Esophagus mucosa (tissue), 1 donor: ENCODE measurements at regions not wholly inside any gene's neighbourhood (a gene's known extent, or its start where the extent isn't known, plus 50 kb on each side); places are given as distances from the start of the nearest gene placed in this dataset.
A peak's percentile ranks its signal among the peaks of the same experiment; 100 is the strongest.

Experiments
- ATAC-seq: fragments of 200-7000 bp; cut with Tn5 transposase; one replicate; pipeline ENCODE4 v1.9.1; 2020
- donor health status: DM: yes; HTN: yes; CAD: no.

DNA sequence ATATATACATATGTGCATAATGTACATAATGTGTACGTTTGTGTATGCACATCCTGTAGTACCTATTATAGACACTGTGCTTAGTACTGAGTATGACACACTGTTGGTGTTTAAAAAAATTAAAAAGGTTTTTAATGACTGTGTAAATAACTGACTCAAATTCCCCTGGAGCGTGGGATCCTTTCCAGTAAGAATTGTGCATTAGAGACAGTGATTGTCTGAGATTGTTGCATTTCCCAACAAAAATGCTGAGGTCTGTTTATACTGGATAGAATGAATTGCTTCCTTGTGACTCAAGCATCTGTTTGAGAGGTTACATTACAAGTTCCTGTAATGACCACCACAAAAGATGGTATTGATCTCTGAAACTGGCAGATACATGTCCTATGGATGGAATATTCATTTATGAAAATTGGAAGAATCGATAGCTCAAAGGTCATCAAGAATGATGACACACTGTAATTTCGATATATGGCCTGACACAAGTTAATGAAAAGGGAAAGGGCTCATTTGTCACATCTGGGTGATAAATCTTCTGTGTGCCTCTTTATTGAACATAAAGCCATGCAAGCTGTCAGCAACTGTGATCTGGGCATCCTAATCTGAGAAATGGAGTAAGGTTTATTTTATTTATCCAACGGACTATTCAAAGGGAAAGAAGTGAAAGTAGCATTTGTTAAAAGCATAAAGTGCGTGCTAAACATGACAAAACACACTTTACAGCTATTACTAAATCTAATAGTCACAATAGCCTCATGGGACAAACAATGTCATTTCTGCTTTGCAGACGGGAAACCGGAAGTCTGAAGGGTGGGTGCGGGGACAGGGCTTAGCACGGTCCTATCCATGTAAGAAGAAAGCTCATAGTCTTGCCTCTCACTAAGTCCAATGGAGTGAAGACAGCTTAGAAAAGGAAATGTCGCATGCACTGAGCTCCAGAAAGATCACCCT is 228.8 kb downstream of the CDH11 start:
- ATAC-seq = peak; percentile 84

DNA sequence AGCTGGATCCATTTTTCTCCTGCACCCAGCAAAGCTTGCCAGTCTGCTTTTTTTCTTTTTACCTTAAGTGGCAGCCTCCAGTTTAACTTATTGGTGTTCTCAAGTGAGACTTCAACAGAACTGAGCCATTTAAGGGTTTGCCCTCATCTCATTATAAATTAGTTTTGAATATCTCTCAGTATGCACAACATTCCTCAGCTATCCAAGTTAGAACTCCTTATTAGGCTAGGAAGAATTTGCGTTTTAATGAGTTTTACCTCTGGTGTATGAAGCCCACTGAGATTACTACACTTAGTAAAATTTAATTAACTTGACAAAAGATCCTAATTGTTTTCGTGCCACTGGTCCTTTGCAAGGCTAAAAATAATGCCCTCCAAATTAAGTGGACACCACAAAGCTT is 232.4 kb downstream of the CDH11 start:
- no peak for ATAC-seq

DNA sequence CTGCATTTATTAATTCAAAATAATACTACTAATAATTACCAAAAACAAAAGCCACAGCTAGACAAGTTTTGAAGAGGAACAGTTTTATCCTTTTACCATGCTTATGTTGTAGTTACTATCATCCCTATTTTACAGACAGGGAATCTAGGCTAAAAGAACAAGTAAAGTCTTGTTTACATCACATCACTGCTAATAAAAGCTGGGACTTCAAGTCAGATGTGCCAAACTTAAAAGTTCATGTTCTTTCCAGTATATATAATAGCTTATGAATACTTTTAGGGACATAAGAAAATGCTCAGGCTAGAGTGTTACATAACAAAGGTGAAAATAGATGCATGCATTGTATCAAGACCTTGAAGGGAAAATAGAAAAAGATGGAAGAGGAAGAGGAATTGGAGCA is 234.2 kb downstream of the CDH11 start:
- ATAC-seq = no peak

DNA sequence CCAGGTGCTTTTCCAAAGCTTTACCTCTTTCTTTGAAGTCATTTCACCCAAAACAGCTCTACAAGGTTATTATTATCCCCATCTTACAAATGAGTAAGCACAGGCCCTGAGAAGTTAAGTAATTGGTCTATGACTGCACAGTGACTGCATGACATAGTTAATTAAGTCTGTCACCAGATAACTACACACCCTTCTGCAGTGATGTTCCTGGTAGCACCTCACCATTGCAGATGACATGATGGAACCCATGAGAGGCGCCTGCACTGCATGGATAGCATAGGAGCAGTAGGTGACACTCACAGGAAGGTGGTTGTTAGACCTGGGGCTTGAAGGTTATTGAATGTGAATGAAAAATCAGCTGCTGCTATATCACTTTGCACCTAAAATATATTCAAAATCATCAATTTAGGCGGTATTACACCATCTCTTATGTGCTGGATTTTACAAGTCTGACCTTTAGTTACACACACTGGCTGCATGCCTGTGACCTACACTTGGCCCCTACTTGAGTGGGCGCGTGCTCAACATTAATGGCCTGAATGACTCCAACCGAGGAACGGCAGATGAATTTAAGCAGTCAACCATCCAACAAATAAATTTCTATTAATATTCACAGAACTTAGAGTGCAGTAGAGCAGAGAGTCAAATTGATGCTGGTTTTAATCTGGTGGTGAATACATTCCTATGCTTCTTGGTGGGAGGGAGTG is 239.6 kb downstream of the CDH11 start:
- no peak for ATAC-seq

DNA sequence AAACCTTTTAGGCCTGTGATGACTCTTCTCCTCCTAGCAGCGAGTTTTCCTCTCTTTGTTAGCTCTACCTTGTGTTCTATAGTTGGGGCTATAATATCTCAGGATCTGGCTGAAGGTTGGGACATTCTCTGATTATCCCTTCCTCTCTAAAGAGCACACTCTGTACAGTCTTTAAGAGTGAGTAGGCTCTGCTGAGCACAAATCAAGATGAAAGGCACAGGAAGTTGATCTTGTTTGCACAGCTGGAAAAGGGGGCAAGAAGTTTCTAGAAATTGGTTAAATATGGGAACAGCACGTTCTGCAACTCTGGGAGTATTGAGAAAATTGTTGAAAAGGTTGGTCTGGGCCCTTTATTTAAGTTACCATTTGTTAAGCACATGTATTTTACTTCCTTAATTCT is 240.9 kb downstream of the CDH11 start:
- ATAC-seq = no peak

DNA sequence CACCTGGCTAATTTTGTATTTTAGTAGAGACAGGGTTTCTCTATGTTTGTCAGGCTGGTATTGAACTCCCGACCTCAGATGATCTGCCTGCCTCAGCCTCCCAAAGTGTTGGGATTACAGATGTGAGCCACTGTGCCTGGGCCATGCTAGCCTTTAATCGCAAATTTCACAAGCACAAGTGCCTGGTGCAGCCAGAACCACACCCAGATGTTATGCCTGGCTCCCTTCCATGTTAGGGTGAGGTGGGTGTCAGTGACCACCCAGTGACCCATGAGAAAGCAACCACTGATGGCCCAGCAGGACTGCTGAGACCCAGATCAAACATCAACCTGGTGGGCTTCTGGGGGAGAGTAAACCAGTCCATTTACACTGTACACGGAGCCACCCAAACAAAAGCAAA is 241.9 kb downstream of the CDH11 start:
- ATAC-seq = no peak

DNA sequence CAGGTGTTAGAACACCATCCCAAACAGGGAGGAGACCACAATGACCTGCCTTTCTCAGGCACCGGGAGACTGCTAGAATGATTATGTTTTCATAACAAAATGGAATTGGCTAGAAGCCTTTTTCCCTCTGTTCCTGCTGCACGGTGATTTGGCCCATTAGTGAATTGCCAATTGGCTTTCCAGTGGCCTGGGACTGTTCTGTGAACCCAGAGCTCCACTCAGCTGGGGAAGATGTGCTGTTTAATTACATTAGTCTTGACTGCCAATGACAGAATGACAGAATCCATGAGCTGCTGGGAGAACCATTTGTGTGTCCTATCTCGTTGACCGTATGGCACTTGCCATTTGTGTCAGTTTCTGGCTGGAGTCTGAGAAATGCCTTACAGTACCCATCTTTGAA is 242.9 kb downstream of the CDH11 start:
- ATAC-seq = no peak

DNA sequence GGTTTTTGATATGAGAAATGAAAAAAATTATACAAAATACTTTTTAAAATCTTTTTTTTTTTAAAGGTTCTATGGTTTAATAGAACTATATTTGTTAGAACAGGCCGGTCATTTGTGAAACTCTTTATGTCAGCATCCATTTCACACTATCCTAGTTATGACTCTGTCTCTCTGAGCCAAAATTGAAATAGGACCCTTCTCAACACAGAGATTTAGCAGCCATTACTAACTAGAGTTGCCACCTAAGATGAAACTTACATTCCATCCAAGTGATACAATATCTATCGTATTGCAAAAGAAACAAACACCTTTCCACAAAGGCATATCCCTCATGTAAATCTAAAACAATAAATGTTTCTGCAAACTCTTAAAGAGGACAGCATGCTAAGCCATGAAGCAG is 249.8 kb downstream of the CDH11 start:
- no peak for ATAC-seq

DNA sequence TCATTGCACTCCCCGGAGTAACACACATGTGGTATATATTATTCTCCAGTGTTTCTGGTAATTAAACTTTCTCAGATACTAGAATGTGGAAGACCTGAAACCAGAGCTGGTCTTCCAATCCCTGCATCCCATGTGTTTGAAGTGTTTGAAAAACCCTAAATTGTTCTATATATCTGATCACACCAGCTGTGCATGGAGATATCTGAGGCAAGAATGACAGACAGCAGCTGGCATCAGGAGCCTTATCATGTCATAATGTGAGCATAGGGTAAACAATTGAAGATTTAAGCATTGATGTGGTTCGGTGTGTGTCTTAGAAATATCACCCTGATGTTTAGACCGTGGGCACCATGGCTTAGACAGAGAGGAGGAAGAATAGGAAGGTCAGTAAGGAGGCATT is 251.0 kb downstream of the CDH11 start:
- no peak for ATAC-seq

DNA sequence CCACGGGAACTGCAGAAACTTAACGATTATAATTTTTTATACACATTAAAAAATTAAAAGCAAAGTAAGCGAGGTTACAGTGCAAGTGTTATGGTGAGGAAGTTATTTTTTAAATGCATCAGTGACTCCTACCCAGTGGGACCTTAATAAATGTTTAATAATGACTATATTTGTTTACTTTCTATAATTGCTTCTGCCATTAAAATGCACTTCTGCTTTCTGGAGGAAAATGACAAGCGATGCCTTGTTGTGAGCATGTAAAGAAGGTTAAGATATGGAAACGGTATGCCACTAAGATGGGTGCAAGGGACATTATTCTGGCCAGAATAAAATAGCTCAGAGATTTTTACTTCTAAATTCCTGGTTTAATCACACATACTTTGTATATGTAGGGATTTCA is 252.1 kb downstream of the CDH11 start:
- ATAC-seq = no peak

DNA sequence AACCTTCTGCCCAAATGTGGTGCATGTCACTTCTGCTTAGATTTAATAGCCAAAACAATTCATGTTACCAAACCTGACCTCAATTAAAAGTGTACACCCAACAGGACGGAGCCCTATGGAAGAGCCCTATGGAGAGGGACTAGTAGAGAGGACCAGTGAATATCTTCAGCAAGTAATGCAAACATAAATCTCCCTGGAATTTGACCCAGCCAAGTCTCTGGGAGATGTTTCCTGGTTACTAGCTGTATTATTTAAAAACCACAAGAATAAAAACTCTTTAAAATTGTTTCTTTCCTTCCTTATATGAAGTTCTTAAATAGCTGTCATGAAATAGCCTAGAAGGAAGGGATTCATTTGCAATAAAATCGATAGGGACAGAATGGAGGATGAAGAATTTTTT is 255.8 kb downstream of the CDH11 start:
- no peak for ATAC-seq

DNA sequence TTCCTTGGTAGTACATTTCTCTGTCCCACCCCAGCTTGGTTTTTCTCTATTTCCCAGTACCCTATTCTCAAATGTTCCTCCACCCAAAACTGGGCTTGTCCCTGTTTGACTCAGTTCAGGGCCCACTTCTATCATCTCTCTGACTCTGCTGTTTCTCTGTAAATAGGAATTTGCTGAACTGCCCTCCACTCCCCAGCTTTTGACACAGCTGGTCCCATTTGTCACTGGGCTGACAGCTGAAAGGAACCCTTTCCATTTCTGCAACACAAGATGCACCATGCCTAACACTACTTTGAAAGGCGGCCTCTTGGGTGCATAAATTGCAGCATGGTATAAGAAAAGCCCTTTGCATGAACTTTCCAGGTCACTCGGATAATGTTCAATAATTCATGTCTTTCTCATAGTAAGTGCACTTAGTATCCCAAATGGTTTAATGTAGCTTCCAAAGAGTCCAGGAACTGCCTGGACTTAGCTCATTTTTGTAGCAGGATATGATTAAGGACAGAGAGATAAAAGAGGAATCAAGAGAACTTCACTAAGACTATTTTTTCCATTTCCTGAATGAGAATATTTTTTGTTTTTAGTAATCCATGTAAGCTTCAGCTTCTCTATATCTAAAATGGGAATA is 256.7 kb downstream of the CDH11 start:
- ATAC-seq = no peak

DNA sequence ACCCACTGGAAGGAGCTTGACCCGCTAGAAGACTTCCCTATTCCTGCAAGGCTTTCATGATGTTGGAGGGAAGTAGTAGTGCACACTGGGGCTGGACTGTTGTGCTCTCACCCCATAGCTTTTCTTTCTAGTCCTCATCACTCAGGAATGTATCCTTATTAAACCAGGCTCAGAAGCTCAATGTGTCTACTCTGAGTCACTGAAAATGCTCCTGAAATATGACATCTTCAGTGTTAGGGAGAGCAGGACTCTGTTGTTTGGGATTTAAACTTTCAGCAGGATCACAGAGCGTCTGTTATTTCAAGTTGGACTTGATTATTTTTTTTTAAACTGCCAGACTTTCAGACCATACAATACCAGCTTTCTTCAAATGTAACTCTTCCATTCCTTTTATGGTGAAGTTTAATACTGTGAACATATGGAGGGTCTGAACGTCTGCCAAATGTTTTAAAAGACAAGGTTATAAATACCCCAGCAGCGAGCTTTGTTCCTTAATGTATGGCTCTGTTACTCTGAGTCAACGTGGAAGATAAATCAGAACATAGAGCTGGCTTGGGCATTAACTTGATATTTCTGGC is 257.5 kb downstream of the CDH11 start:
- ATAC-seq = peak; percentile 58

DNA sequence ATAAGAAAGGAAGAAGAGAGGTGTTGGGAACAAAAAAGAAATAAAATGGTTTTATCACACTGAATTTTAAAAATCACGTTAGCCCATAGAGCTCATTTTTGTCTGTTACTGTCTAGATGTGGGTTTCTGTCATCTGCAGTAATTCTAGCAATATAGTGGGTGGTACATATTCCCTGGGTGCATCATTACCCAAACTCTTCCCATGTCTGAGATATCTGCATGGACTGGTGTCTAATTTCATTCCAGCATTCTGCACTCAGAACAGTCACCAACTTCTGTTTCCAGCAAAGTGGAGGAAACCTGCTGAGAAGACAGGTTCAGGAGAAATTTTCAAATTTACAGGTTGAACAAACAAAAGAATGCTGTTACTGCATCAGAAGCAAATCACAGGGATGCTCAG is 263.8 kb downstream of the CDH11 start:
- no peak for ATAC-seq

DNA sequence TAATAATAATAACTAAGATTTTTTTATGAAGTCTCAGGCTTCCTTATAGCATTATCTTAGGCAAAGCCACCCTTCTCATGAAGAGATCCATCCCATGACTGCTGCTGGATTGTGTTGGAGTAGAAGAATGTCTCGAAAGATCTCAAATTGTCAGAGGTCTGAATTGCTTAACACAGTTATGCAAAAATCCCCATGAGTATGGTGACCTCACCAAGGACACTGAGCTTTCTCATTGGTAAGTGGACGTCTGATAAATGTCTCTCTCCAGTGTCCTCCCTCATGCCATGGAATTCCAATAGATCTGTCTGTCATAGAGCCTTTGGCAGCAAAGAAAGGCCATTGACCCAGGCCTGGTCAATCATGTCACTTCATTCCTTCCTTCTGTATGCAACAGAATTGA is 264.5 kb downstream of the CDH11 start:
- ATAC-seq = no peak

DNA sequence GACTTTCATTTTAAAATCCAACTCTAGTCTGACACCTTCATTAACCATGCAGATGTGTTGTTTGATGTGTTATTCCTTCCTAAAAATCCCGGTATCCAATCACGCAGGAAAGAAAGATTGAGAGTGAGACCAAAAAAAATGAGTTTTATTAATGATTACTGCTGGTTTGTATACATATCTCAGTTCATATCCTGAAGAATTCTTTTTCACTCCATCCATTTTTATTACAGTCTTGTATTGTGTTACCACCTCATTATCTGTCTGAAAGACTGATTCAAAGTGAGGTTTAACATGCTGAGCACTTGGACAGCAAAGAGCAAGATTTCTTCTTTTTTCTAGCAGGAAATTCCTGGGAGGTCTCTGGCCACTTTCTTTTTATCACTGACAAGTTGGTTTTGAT is 268.3 kb downstream of the CDH11 start:
- no peak for ATAC-seq

DNA sequence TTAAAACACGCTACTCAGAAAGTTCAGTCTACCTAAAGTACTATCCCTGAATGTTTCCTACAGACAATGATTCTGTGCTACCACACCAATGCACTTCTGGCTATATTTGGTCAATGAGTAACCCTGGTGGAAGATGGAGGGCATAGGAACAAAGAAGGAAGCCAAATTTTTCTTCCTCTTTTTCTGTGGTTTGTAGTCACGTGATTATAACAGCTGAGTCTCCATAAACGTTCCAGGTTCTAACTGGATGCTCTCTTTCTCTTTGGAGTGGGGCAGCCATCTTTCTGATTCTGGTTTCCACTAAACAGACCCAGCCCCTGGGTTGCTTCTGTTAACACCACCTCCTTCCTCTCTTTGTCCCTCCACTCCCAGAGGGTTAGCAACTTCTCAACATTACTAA is 274.9 kb downstream of the CDH11 start:
- ATAC-seq = no peak

DNA sequence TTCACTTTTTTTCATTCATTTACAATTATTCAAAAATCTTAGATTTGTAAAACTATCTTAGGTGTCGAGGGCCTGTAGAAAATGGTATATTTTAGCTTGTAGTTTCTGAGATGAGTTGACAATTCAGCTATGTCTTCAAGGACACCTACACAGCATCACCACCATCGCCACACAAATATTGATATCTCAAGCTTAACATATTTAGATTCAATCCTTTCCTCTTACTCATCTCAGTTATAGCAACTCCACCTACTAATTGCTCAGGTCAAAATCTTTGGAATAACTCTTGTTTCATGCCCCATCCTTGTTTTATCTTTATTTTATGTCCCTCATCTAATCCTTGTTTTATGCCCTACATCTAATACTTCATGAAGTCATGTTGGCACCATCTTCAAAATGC is 276.8 kb downstream of the CDH11 start:
- ATAC-seq = no peak

DNA sequence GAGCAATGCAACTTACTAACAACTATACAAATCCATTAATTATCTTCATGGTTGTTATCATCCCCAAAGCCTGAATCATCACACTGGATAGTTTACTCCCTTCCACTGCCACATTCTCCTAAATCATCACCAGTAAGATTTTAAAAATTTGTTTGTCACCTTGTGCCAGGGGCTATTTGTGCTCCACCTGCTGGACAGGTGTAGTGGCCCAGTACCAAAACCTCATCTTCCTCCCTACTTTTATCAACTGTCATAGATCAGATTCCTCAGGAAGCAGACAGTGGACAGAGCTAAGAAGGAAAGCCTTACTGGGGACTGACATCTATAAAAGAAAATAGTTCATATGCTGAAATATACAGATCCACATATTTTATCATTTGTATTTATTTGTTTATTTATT is 280.4 kb downstream of the CDH11 start:
- no peak for ATAC-seq

DNA sequence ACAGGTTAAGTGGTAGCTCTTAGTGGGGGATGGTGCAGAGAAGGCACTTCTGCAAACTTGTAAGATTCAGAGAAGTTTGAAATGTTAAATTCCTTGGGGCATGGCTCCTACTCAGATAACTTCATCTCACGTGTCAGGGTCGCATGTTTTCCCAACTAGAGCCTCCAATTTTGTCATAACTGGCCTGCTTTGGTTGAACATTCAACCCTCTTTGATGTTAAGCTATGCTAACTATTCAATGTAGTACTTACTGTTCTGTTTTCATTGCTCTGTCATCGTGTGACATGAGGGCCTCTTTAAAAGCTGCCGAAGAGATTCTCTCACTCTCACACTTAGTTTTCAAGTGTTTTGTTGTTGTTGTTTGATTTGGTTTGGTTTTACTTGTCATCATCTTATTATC is 280.8 kb downstream of the CDH11 start:
- ATAC-seq = no peak

DNA sequence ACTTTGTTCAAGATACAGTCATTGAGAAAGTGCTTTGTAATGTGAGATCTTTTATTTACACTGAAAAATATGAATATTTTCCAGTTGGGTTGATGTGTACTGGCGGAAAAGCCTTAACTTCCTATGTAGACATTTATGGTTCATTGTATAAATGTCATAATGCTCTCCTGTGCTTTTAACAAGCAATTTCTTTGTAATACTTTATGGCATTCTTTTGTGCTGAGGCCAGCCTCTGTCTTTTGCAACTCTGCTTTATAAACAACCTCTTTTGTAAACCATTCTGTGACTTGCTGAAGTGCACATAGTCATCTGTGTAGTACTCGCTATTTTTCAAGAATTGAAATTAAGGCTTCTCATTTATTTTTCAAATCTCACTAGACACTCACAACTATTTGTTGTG is 291.2 kb downstream of the CDH11 start:
- no peak for ATAC-seq

DNA sequence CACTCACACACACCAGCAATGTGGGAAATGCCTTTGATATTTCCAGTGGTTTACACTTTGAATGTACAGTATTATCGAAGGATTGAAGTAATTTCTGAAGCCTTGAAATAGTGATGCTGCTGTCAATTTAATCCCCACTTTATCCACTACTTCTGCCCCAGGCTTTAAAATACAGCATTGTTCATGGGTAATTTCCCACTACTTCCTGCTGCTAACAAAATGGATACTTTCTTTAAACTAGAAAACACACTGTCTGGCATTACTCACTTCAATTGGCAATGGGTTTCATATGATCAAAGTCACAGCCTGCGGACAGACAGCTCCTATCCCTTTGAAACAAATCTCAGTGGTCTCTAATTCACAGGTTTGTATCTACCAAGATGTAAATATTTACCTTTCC is 292.2 kb downstream of the CDH11 start:
- no peak for ATAC-seq

DNA sequence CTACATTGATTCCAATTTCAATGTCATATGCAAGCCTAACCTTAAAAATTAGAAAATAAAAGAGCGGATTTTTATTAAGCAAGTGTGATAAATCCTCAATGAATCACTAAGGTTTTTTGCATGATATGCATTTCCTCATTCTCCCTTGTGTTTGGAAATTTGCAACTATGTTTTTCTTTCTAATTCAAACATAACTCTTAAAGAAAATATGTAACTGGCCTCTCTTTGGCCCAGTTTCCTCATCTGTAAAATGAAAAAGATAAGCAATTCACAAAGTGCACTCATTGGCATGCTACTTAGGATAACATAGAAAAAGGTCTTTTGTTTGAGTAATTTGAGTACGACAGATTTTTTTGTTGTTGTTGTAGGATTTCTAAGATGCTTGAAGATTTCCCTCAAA is 295.5 kb downstream of the CDH11 start:
- ATAC-seq = no peak
